GM19351 (cell line): ENCODE measurements at regions not wholly inside any gene's neighbourhood (a gene's known extent, or its start where the extent isn't known, plus 50 kb on each side); places are given as distances from the start of the nearest gene placed in this dataset.

Experiments
- ATAC-seq: cut with Tn5 transposase; IDR thresholded peaks from one replicate; pipeline ENCODE4 v1.9.1; 2021; ENCODE audit warnings: mild to moderate bottlenecking, moderate library complexity; ENCODE audit not compliant: unreplicated experiment

GRCh38 chr3:144129536-144130214, 158.1 kb downstream of the DIPK2A start:
- ATAC-seq: no peak

GRCh38 chr3:144141074-144141473, 169.5 kb downstream of the DIPK2A start:
- ATAC-seq: no peak

GRCh38 chr3:144141496-144141895, 169.9 kb downstream of the DIPK2A start:
- no peak for ATAC-seq

- ATAC-seq: no peak
These were observed 170.7 kb downstream of the DIPK2A start for GRCh38 chr3:144142151-144142840.

GRCh38 chr3:144148356-144148755, 176.7 kb downstream of the DIPK2A start:
- no peak for ATAC-seq

- no peak for ATAC-seq
These were observed 180.4 kb downstream of the DIPK2A start for GRCh38 chr3:144151983-144152382.

- ATAC-seq: no peak
These were observed 189.0 kb downstream of the DIPK2A start for GRCh38 chr3:144160627-144161026.

- ATAC-seq: no peak
These were observed 190.4 kb downstream of the DIPK2A start for GRCh38 chr3:144162042-144162441.

- no peak for ATAC-seq
These were observed 192.7 kb downstream of the DIPK2A start for GRCh38 chr3:144164352-144164751.

GRCh38 chr3:144165482-144165881, 193.9 kb downstream of the DIPK2A start:
- no peak for ATAC-seq

GRCh38 chr3:144167634-144168033, 196.0 kb downstream of the DIPK2A start:
- ATAC-seq: peak; percentile 72

GRCh38 chr3:144173491-144173890, 201.9 kb downstream of the DIPK2A start:
- no peak for ATAC-seq

GRCh38 chr3:144175644-144176425, 204.2 kb downstream of the DIPK2A start:
- no peak for ATAC-seq

- ATAC-seq: no peak
These were observed 206.0 kb downstream of the DIPK2A start for GRCh38 chr3:144177649-144178048.

GRCh38 chr3:144178607-144179006, 207.0 kb downstream of the DIPK2A start:
- no peak for ATAC-seq

GRCh38 chr3:144181062-144181461, 209.4 kb downstream of the DIPK2A start:
- ATAC-seq: no peak

GRCh38 chr3:144182501-144182900, 210.9 kb downstream of the DIPK2A start:
- no peak for ATAC-seq

GRCh38 chr3:144185276-144185675, 213.7 kb downstream of the DIPK2A start:
- ATAC-seq: no peak

- no peak for ATAC-seq
These were observed 216.0 kb downstream of the DIPK2A start for GRCh38 chr3:144187531-144188210.

GRCh38 chr3:144189044-144189443, 217.4 kb downstream of the DIPK2A start:
- no peak for ATAC-seq

- no peak for ATAC-seq
These were observed 225.5 kb downstream of the DIPK2A start for GRCh38 chr3:144197116-144197515.
